ENCODE measurements at regions not wholly inside any gene's neighbourhood (a gene's known extent, or its start where the extent isn't known, plus 50 kb on each side); places are given as distances from the start of the nearest gene placed in this dataset.
"Not testable (repeated sequence)": the region's sequence is repeated elsewhere in the genome, so short reads cannot be mapped to it uniquely, and the experiment has no call there.

DNA sequence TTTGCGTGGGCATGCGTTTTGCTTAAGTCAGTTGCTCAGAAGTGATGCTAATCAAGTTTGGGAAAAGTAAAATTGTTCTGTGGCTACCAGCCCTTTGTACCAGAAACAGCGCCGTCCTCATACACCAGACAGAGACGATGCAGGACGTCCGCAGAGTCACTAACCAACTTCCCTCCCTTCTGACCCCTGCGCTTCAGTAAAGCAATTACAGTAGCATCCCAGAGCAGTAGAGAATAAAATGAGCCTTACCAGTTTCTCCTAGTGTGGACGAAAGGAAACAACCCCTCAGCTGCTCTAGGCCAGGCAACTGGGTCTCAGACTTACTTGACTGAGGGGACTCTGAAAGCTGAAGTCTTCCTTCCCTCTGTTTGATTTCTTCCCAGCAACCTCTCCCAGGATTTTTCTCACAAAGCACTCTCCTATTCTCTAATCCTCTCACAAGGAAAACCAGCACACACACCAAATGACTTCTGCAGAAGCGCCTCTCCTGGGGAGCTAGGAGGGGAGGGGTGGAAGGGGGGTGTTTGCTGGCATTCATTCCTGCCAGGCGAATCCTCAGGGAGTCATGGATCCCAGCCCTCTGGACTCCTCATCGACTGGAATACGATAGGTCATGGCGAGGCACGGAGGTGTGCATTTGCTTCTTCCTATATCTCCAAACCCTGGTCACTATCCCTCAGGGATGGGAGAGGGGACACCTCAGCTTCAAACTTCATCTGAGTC, 56.0 kb upstream of the MID1 start:
- no peak for FAIRE-seq
- DNase-seq (ENCODE audit: low spot score) = no peak

DNA sequence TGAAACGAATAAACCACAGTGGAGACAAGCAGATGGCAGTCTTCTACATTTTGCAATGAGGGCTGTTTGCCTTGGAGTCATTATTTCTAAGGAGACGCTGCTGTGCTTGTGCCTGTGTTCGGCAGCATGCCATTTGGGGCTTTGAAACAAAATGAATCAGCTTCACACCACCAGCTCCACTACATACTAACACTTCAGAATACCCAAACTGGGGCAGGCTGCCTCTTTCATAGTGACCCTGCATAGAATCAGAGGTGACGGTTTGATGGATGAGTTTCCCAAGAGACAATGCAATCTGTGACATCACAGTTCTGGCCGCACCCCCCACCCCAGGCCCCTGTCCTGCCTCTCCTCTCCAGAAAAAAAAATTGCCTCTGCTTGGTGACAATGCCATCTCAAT, 57.1 kb upstream of the MID1 start:
- FAIRE-seq = no peak
- DNase-seq (ENCODE audit: low spot score) = no peak

GRCh38 chrX:10679387-10679786, 59.0 kb upstream of the MID1 start:
- DNase-seq (ENCODE audit: low spot score) (no peak), FAIRE-seq (no peak)

GRCh38 chrX:10681167-10681566, 60.8 kb upstream of the MID1 start:
- FAIRE-seq (no peak), DNase-seq (ENCODE audit: low spot score) (no peak)

GRCh38 chrX:10683631-10684030, 63.2 kb upstream of the MID1 start:
- DNase-seq (ENCODE audit: low spot score); FAIRE-seq: not testable (repeated sequence)

- DNase-seq (ENCODE audit: low spot score) = no peak
- FAIRE-seq = no peak
These were observed 65.7 kb upstream of the MID1 start for GRCh38 chrX:10685923-10686595.

DNA sequence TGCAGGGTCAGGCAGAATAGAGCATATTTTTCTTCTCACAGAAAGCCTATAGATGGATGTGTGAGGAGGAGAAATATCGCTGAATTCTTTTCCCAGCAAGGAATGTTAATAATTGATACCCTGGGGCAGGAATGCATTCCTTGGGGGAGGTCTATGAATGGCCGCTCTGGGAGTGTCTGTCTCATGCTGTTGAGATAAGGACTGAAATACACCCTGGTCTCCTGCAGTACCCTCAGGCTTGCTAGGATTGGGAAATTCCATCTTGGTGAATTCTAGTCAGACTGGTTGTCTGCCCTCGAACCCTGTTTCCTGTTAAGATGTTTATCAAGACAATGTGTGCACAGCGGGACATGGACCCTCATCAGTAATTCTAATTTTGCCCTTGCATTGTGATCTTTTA, 71.4 kb upstream of the MID1 start:
- not testable (repeated sequence) for FAIRE-seq; DNase-seq (ENCODE audit: low spot score)

- FAIRE-seq = no peak
- no peak for DNase-seq (ENCODE audit: low spot score)
These were observed 77.4 kb upstream of the MID1 start for GRCh38 chrX:10697616-10698317.

DNA sequence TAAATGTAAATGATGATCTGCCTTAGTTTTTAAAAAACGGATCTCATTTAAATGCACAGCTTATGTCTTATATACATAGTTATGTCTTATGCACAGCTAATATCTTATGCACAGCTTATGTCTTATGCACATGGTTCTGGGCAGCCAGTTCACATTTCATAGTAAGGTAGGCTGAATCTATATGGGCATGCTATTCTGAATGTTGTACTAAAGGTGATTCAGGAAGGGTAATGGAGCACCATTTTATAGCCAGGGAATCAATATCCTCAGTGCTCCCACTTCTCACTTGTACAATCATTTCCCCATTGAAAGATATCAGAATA, 77.9 kb upstream of the MID1 start:
- FAIRE-seq = no peak

DNA sequence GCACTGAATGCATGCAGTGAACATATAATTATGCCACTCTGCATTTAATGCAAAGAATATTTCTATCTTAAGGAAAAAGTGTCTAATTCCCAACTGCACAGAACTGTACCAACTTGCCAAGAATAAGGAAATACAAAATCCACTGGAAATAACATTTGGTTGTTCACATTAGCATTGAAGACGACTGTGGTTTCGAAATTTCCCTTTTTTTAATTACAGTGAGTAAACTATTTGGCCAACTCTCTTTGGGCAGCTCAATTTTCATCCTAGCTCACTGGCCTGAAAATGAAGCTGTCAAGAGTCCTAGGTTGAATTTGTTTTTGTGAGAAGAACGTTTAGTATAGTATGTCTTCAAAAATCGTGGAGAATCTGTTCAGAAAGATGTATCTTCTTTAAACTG, 81.6 kb upstream of the MID1 start:
- no peak for FAIRE-seq
- no peak for DNase-seq (ENCODE audit: low spot score)

More for the DNA sequence above, 77.9 kb upstream of the MID1 start:
- DNase-seq (ENCODE audit: low spot score) = no peak

- not testable (repeated sequence) for FAIRE-seq; DNase-seq (ENCODE audit: low spot score)
These were observed 86.0 kb upstream of the MID1 start for GRCh38 chrX:10706342-10706741.

GRCh38 chrX:10707773-10708172, 87.4 kb upstream of the MID1 start:
- FAIRE-seq = no peak
- DNase-seq (ENCODE audit: low spot score) = no peak

GRCh38 chrX:10709276-10709675, 88.9 kb upstream of the MID1 start:
- FAIRE-seq = no peak
- DNase-seq (ENCODE audit: low spot score) = no peak

DNA sequence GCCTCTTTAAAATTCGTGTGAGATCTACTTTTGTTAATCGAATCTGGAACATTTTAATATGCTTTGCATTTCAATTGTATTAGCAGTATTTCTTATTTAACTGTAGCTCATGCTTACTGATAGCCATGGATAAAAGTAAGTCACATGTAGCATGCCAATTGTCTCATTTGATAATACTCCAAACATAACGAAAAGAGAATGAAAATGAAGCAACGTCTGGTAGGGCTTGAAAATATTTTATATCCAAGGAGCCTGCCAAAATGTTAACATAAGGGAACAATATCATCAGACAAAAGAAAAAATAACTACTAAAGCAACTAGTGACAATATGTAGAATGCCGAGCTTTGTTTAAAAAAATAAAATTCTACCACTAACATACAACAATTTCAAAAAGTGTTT, 94.1 kb upstream of the MID1 start:
- no peak for FAIRE-seq
- DNase-seq (ENCODE audit: low spot score) = no peak

- peak; percentile 8 for DNase-seq (ENCODE audit: low spot score)
- peak; percentile 83 for FAIRE-seq
These were observed 102.5 kb upstream of the MID1 start for GRCh38 chrX:10722851-10723250.

DNA sequence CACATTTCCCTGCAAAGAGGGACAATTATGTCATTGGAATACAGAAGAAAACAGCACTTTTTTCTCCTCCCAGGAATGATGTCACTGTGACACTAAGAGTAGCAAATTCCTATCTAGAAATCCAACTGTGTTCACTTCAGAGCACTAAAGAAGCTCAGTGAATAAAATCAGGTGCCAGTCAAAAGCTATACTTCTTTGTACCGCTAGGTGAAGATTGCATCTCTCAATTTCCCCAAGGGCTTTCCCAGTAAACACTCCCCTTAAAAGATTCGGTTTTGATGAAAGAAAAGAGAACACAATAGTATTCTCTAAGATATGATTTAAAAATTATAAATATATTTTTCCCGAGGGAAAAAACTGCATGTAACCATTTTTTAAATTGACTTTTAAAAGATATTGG, 104.7 kb upstream of the MID1 start:
- FAIRE-seq (peak; percentile 63), DNase-seq (ENCODE audit: low spot score) (no peak)

GRCh38 chrX:10726647-10727046, 106.3 kb upstream of the MID1 start:
- FAIRE-seq = peak; percentile 97
- peak; percentile 78 for DNase-seq (ENCODE audit: low spot score)

- no peak for DNase-seq (ENCODE audit: low spot score)
- FAIRE-seq = no peak
These were observed 108.5 kb upstream of the MID1 start for GRCh38 chrX:10728806-10729389.

DNA sequence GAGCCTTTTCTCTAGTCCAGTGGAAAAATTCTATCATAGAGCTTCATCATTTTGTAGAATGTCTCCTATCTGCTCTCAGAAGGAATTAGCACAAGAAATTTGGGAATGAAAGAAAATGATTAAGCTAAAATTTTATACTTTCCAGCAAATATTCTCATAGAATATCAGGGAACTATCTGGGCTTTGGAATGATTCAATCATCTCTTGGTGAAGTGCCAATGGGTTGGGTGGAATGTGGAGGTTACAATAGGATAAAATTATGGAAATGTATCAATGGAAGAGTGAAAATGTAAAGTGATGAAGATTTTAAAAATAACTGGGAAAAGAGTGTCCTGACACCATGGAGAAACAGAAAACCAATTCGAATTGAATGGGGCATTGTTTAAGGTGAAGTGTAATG, 119.0 kb upstream of the MID1 start:
- FAIRE-seq (no peak), DNase-seq (ENCODE audit: low spot score) (no peak)

- no peak for DNase-seq (ENCODE audit: low spot score)
- no peak for FAIRE-seq
These were observed 120.6 kb upstream of the MID1 start for GRCh38 chrX:10741003-10741402.

- FAIRE-seq (no peak), DNase-seq (ENCODE audit: low spot score) (no peak)
These were observed 121.2 kb upstream of the MID1 start for GRCh38 chrX:10741550-10741949.

DNA sequence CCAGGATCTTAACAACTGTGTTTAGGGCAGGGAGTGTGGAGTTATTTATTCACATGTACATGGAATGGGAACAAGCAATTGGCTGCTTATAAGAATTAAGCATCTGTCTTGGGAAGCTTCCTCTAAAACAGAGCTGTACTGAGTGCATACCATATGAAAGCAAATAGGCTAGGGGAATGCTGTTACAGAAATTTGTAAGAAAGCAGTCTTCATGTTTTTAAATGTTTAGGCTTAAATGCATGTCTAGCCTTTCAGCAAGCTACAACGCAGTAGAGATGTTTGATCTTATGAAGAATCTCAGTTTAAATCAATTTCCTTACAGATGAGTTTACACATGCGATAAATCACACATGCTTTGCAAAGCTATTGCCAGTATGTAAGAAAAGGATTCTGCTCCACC, 123.1 kb upstream of the MID1 start:
- DNase-seq (ENCODE audit: low spot score) (no peak), FAIRE-seq (no peak)

All from RCC 7860 (cell line).